ENCODE measurements at regions not wholly inside any gene's neighbourhood (a gene's known extent, or its start where the extent isn't known, plus 50 kb on each side); places are given as distances from the start of the nearest gene placed in this dataset.
"Not testable (repeated sequence)": the region's sequence is repeated elsewhere in the genome, so short reads cannot be mapped to it uniquely, and the experiment has no call there.

DNA sequence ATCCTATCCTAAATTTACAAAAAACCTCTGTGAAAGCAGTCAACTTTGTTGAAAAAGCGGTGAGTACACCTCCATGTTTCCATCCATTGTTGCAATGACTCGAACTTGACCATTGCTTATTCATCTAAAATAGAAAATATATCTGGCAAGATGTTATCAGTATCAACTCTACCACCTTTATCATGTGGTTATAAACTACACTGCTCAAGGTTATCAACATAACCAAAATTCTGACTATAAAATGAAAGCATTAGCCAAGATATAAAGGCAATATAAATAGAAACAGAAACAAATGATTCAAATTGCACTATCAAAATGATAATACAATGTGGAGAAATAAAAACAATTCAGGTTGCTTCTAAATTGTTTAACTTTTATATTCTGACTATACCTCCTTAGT is 150.0 kb downstream of the AVL9 start:
- DNase-seq = not testable (repeated sequence)

DNA sequence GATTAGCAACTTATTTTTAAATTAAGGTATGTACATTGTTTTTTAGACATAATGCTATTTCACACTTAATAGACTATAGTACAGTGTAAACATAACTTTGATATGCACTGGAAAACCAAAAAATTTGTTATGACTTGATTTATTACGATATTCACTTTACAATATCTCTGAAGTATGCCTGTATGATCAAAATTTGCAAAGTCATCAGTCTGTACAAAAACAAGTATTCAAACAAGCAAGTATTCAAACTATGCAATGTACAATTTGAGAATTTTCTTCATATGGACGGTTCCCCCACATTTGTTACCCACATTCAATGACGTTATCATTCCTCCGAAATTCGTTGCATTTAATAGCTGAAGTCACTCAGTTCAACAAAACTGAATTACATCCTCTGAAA is 147.9 kb downstream of the AVL9 start:
- no peak for DNase-seq

DNA sequence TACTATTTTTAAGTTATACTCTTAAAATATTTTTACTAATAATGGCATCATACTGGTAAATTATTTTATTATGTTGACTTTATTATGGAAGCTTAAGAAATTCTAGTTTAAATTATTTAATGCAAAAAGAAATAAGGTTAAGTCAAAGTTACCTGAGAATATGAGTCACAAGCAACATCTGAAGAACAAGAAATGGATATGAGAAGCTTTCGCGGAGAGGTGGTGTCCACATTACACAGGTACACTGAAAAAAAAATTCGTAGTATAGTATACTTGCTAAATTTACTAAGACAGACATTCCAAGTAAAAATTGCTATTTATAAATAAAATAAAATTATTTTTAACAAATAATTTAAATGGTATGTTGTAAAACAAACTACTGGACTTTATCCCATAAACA is 143.8 kb downstream of the AVL9 start:
- DNase-seq = no peak

DNA sequence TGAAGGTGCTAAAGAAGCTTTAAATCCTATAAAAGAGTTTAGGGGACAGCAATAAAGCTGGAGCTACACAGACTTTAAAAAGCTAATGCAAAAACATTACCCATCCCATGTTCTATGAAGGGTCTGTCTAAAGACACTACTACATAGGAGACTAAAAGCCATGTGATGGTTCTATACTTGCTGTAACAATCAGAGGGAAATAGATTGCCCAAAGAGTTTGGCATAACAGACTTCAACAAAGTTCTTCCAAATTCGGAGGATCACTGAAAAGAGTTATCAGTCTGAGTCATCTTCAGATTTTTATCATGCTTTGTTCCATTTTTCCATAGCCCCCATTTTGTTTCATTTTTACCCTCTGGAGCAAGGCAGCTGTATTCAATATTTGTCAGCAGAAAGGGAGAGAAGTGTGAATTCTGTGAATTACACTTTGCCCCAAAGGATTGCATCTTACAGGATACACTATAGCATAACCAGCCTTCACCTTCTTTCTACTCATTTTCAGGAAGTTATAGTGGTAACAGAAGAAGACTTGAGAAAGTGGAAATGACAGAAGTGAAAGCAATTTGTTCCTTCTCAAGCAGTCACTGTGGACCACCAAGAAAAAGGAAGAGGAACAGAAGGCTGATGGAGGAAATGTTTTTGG is 143.3 kb downstream of the AVL9 start:
- not testable (repeated sequence) for DNase-seq
